Muscle of arm (tissue), 1 donor: ENCODE measurements at regions not wholly inside any gene's neighbourhood (a gene's known extent, or its start where the extent isn't known, plus 50 kb on each side); places are given as distances from the start of the nearest gene placed in this dataset.

Experiments used
- DNase-seq: peaks from one replicate; pipeline ENCODE4 v3.0.0-alpha.2; 2013

GRCh38 chr6:1257778-1258177 is 54.1 kb upstream of the FOXQ1 start:
- DNase-seq: no peak

GRCh38 chr6:1256435-1257008 is 55.4 kb upstream of the FOXQ1 start:
- DNase-seq: no peak

- no peak for DNase-seq
These were observed 56.1 kb upstream of the FOXQ1 start for GRCh38 chr6:1255636-1256365.

- no peak for DNase-seq
These were observed 57.6 kb upstream of the FOXQ1 start for GRCh38 chr6:1254326-1254725.

GRCh38 chr6:1253816-1254215 is 58.1 kb upstream of the FOXQ1 start:
- no peak for DNase-seq

GRCh38 chr6:1251198-1252155 is 60.4 kb upstream of the FOXQ1 start:
- DNase-seq: no peak

GRCh38 chr6:1250489-1251197 is 61.3 kb upstream of the FOXQ1 start:
- DNase-seq: no peak

GRCh38 chr6:1247894-1248293 is 64.0 kb upstream of the FOXQ1 start:
- no peak for DNase-seq

- DNase-seq: no peak
These were observed 64.8 kb upstream of the FOXQ1 start for GRCh38 chr6:1247056-1247455.

GRCh38 chr6:1244941-1245340 is 67.0 kb upstream of the FOXQ1 start:
- DNase-seq: no peak

- no peak for DNase-seq
These were observed 67.6 kb upstream of the FOXQ1 start for GRCh38 chr6:1244278-1244677.

- no peak for DNase-seq
These were observed 69.5 kb upstream of the FOXQ1 start for GRCh38 chr6:1242446-1242845.

GRCh38 chr6:1242021-1242420 is 69.9 kb upstream of the FOXQ1 start:
- DNase-seq: no peak

GRCh38 chr6:1240766-1241318 is 71.1 kb upstream of the FOXQ1 start:
- DNase-seq: no peak

- DNase-seq: no peak
These were observed 72.1 kb upstream of the FOXQ1 start for GRCh38 chr6:1239805-1240204.

- DNase-seq: no peak
These were observed 73.9 kb upstream of the FOXQ1 start for GRCh38 chr6:1238040-1238439.

- DNase-seq: no peak
These were observed 74.3 kb upstream of the FOXQ1 start for GRCh38 chr6:1237636-1238035.

- DNase-seq: no peak
These were observed 76.1 kb upstream of the FOXQ1 start for GRCh38 chr6:1235825-1236224.

GRCh38 chr6:1233924-1234323 is 78.0 kb upstream of the FOXQ1 start:
- DNase-seq: no peak

GRCh38 chr6:1232578-1232977 is 79.3 kb upstream of the FOXQ1 start:
- no peak for DNase-seq

GRCh38 chr6:1231941-1232340 is 80.0 kb upstream of the FOXQ1 start:
- no peak for DNase-seq
